Endothelial cell of hepatic sinusoid (primary cell): ENCODE measurements at regions not wholly inside any gene's neighbourhood (a gene's known extent, or its start where the extent isn't known, plus 50 kb on each side); places are given as distances from the start of the nearest gene placed in this dataset.

Experiments used
- in situ Hi-C: cut with HindIII; loops from 2 replicates; pipeline ENCODE4 v1.10.0; 2017; ENCODE audit warnings: low sequenced_read_pairs

DNA sequence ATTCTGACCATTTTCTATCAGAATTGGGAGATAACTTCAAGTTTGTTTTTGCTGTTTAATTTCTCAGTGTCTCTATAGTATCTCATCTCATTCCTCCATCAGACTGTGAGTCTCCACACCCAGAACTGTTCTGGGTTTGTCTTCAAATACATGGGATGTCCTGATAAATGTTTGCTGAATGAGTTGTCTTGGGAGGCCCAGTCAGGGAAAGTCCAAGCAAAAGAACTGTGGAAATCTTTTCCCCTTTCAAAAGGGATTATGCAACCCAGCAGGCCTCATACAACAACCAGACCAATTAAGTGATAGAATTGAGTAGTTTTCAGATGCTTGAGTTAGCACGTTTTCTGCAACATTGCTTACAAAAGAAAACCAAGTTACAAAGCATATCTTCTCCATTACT, 324.4 kb downstream of the BRINP1 start:
- in situ Hi-C loops = no loop called here

- in situ Hi-C loops = no loop called here
Observed at GRCh38 chr9:119047513-119048307, 321.5 kb downstream of the BRINP1 start.

DNA sequence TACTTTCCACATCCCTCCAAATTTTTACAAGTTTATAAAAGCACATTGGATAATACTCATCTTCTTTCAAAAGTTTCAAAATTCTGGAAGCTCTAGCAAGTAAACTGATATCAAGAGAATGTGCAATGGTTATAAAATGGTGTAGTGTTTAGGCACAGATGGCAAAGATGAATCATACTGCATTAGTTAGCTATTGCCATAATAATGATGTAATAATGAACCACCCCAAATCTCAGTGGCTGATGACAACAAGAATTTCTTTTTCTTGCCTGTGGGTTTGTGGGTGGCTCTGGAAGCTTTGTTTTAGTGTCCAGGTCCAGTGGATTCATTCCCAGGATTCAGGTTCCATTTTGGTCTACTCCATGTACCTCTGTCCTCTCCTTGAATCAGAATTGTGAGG, 319.0 kb downstream of the BRINP1 start:
- in situ Hi-C loops = no loop called here

DNA sequence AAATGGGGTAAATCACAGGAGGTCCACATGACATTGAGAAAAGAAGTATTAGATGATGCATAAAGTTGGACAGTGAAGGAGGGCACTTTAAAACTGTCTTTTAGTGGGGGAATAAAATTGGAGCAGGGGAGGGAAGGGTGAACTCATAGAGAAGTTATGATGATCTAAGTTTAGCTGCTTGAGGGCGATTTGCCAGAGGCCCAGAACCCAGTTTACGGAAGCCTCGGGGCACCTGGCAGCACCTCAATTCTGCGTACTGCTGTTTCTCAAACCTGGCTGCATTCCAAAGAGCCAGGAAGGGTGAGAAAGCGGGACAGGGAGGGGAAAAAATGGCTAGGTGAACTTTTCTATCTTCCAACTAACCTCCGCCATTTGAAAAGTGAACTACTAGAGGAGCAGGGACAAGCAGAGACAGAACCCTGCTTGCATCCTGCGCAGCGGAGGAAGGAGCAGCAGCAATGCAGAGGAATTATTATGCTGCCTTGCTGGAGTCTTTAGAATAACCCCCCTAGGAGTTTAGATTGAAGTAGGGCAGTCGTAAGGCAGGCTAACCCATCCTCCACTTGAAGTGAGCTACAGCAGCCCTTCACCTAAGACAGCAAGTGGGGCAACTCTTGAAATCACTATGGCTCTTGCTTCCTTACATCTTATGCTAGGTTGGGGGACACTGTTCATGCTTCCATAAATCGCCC, 316.8 kb downstream of the BRINP1 start:
- in situ Hi-C loops = no loop called here

- in situ Hi-C loops = no loop called here
Observed at GRCh38 chr9:119053070-119053469, 316.2 kb downstream of the BRINP1 start.

GRCh38 chr9:119060629-119061385, 308.4 kb downstream of the BRINP1 start:
- in situ Hi-C loops = no loop called here

- in situ Hi-C loops = no loop called here
Observed at GRCh38 chr9:119071636-119072035, 297.6 kb downstream of the BRINP1 start.

DNA sequence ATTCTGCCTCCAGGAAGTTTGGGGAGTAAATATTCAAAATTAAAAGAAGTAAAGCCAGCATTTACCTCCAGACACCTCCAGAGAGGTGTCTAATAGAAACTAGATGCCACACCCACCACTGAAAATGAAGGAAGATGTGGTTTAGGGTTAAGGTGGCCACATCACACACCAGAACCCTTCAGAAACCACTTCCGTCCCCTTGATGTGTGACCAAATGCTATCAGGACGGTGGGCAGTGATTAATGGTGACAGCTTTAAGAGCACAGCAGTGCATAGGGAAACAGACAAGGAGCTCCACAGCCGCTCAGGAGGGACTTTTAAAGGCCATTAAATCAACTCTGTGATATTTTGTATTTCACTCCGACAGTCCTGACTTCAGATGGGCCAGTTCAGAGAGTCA, 295.2 kb downstream of the BRINP1 start:
- in situ Hi-C loops = no loop called here

GRCh38 chr9:119078015-119078414, 291.2 kb downstream of the BRINP1 start:
- in situ Hi-C loops = no loop called here

GRCh38 chr9:119083673-119084072, 285.6 kb downstream of the BRINP1 start:
- in situ Hi-C loops = no loop called here

- in situ Hi-C loops = no loop called here
Observed at GRCh38 chr9:119086590-119086989, 282.6 kb downstream of the BRINP1 start.

GRCh38 chr9:119088002-119088547, 281.2 kb downstream of the BRINP1 start:
- in situ Hi-C loops = no loop called here

- in situ Hi-C loops = no loop called here
Observed at GRCh38 chr9:119091074-119091473, 278.2 kb downstream of the BRINP1 start.

- in situ Hi-C loops = no loop called here
Observed at GRCh38 chr9:119092125-119092524, 277.1 kb downstream of the BRINP1 start.

GRCh38 chr9:119094086-119094485, 275.1 kb downstream of the BRINP1 start:
- in situ Hi-C loops = no loop called here

GRCh38 chr9:119095072-119095471, 274.2 kb downstream of the BRINP1 start:
- in situ Hi-C loops = no loop called here

- in situ Hi-C loops = no loop called here
Observed at GRCh38 chr9:119101048-119101447, 268.2 kb downstream of the BRINP1 start.

- in situ Hi-C loops = no loop called here
Observed at GRCh38 chr9:119114681-119115080, 254.6 kb downstream of the BRINP1 start.
